ENCODE measurements at regions not wholly inside any gene's neighbourhood (a gene's known extent, or its start where the extent isn't known, plus 50 kb on each side); places are given as distances from the start of the nearest gene placed in this dataset.
"Not testable (repeated sequence)": the region's sequence is repeated elsewhere in the genome, so short reads cannot be mapped to it uniquely, and the experiment has no call there.

DNA sequence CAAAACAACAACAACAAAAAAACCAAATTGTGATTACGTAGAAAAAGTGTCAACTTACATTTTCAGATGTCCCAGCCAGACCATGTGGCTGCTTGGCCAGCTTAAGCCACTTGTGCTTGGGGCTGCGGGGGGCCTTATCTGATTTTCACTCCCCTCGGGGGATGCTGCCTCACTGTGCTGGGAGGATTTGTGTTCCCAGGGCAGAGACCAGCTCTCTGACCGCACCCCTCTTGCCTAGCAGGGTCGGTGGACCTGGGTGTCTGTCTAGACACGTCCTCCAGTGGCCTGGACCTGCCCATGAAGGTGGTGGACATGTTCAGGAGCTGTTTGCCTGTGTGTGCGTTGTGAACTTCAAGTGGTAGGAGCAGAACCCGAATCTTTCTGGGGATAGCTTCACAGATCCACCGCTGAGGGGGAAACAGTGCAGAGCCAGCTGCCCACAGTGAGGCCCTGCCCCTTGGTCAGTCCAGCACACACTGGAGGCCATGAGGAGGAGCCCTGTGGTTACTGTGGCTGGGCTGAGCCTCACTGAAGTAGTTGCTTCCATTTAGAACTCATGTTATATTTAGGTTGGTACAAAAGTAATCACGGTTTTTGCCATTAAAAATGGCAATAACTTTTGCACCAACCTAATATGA, 173.9 kb downstream of the ADRA2C start:
- H3K27me3 ChIP-seq (ENCODE audit: control insufficient read depth, extremely low read depth, insufficient read depth, low read length); dilution Hi-C loops (cut with MboI; ENCODE audit: extremely low pct_ligation_motif_present, low sequenced_read_pairs); FAIRE-seq; H3K79me2 ChIP-seq (ENCODE audit: control insufficient read depth, insufficient read depth, low read length); H3K4me2 ChIP-seq (ENCODE audit: control insufficient read depth, extremely low read depth, insufficient read depth, low read depth, low read length); H3K4me3 ChIP-seq (ENCODE audit: control insufficient read depth in 2 of 3, extremely low read depth in 1 of 3, insufficient read depth in 2 of 3, low read depth in 1 of 3, low read length in 3 of 3); H3K9me3 ChIP-seq (ENCODE audit: control insufficient read depth, low read depth, low read length); H2AFZ ChIP-seq (ENCODE audit: control insufficient read depth, low read length); H3K36me3 ChIP-seq (ENCODE audit: control insufficient read depth in 2 of 2, extremely low read depth in 1 of 2, insufficient read depth in 2 of 2, low read length in 2 of 2); H3K4me1 ChIP-seq (ENCODE audit: control insufficient read depth, extremely low read depth, insufficient read depth, low read length); DNase-seq (ENCODE audit: low read depth, low spot score); H4K20me1 ChIP-seq (ENCODE audit: control insufficient read depth, extremely low read depth, insufficient read depth, low read length); H3K27ac ChIP-seq (ENCODE audit: control insufficient read depth, insufficient read depth, low read length); H3K9ac ChIP-seq (ENCODE audit: control insufficient read depth, extremely low read depth, insufficient read depth, low read length); H3K9me1 ChIP-seq (ENCODE audit: control insufficient read depth, extremely low read depth, insufficient read depth, low read length): not testable (repeated sequence)

DNA sequence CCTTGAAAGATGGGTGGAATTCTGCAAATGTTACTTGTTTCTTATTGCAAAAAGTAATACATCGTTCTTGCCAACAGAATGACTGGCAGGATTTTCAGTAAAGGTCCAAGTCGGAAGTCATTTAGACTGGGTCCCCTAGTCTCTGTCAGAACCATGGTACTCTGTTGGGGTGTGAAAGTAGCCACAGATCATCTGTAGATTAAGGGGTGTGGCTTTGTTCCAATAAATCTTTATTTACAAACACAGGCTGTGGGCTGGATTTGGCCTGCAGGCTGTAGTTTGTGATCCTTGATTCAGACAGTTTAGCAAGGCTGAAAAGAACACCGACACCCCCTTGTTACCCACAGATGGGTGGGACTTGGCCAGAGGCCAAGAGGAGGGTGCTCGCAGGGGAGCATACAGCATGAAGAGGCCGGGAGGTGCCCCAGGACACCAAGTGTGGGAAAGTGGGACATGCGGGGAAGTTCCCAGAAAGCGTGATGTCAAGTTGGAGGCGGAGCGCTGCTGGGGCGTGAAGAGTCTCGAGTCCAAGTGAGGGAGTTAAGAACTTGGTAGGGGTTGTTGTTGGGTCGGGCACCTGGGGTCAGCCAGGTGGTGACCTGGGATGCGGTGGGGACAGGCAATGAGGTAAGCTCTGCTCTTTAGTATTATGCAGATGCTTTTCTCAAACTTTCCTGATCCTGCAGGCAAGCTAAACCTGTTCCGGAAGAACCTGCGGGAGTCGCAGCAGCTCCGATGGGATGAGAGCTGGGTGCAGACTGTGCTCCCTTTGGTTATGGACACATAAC, 175.7 kb downstream of the ADRA2C start:
- H3K27me3 ChIP-seq (ENCODE audit: control insufficient read depth, extremely low read depth, insufficient read depth, low read length); H3K4me3 ChIP-seq (ENCODE audit: control insufficient read depth in 2 of 3, extremely low read depth in 1 of 3, insufficient read depth in 2 of 3, low read depth in 1 of 3, low read length in 3 of 3); H2AFZ ChIP-seq (ENCODE audit: control insufficient read depth, low read length); H4K20me1 ChIP-seq (ENCODE audit: control insufficient read depth, extremely low read depth, insufficient read depth, low read length); H3K9ac ChIP-seq (ENCODE audit: control insufficient read depth, extremely low read depth, insufficient read depth, low read length); H3K36me3 ChIP-seq (ENCODE audit: control insufficient read depth in 2 of 2, extremely low read depth in 1 of 2, insufficient read depth in 2 of 2, low read length in 2 of 2); H3K4me2 ChIP-seq (ENCODE audit: control insufficient read depth, extremely low read depth, insufficient read depth, low read depth, low read length); H3K9me3 ChIP-seq (ENCODE audit: control insufficient read depth, low read depth, low read length); H3K79me2 ChIP-seq (ENCODE audit: control insufficient read depth, insufficient read depth, low read length); H3K9me1 ChIP-seq (ENCODE audit: control insufficient read depth, extremely low read depth, insufficient read depth, low read length); dilution Hi-C loops (cut with MboI; ENCODE audit: extremely low pct_ligation_motif_present, low sequenced_read_pairs); DNase-seq (ENCODE audit: low read depth, low spot score); H3K4me1 ChIP-seq (ENCODE audit: control insufficient read depth, extremely low read depth, insufficient read depth, low read length); H3K27ac ChIP-seq (ENCODE audit: control insufficient read depth, insufficient read depth, low read length); FAIRE-seq: not testable (repeated sequence)

DNA sequence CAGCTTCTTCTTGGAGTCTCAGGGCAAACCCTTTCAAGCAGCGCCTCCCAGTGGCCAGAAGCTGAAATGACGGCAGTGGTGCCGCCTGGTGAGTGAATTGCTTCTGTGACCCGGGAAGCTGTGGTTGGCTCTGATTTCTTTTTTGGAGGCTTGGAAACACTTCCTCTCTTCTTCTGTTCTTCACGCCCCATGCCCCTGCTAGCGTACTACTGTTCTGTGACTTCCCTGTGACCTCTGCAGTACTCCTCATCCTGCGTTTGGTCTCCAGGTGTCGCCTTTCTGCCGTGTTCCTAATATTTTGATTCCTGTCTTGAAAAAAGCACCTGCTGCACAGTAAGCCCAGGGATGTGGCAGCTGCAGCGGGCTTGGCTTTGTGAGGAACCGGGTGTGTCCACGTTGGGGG, 176.4 kb downstream of the ADRA2C start:
- H3K27me3 ChIP-seq (ENCODE audit: control insufficient read depth, extremely low read depth, insufficient read depth, low read length); H3K9ac ChIP-seq (ENCODE audit: control insufficient read depth, extremely low read depth, insufficient read depth, low read length); H3K79me2 ChIP-seq (ENCODE audit: control insufficient read depth, insufficient read depth, low read length); H3K4me2 ChIP-seq (ENCODE audit: control insufficient read depth, extremely low read depth, insufficient read depth, low read depth, low read length); H3K36me3 ChIP-seq (ENCODE audit: control insufficient read depth in 2 of 2, extremely low read depth in 1 of 2, insufficient read depth in 2 of 2, low read length in 2 of 2); FAIRE-seq; DNase-seq (ENCODE audit: low read depth, low spot score); dilution Hi-C loops (cut with MboI; ENCODE audit: extremely low pct_ligation_motif_present, low sequenced_read_pairs); H3K4me1 ChIP-seq (ENCODE audit: control insufficient read depth, extremely low read depth, insufficient read depth, low read length); H3K27ac ChIP-seq (ENCODE audit: control insufficient read depth, insufficient read depth, low read length); H3K9me1 ChIP-seq (ENCODE audit: control insufficient read depth, extremely low read depth, insufficient read depth, low read length); H3K4me3 ChIP-seq (ENCODE audit: control insufficient read depth in 2 of 3, extremely low read depth in 1 of 3, insufficient read depth in 2 of 3, low read depth in 1 of 3, low read length in 3 of 3); H4K20me1 ChIP-seq (ENCODE audit: control insufficient read depth, extremely low read depth, insufficient read depth, low read length); H3K9me3 ChIP-seq (ENCODE audit: control insufficient read depth, low read depth, low read length); H2AFZ ChIP-seq (ENCODE audit: control insufficient read depth, low read length): not testable (repeated sequence)
- TF ChIP-seq, protein P1, sequence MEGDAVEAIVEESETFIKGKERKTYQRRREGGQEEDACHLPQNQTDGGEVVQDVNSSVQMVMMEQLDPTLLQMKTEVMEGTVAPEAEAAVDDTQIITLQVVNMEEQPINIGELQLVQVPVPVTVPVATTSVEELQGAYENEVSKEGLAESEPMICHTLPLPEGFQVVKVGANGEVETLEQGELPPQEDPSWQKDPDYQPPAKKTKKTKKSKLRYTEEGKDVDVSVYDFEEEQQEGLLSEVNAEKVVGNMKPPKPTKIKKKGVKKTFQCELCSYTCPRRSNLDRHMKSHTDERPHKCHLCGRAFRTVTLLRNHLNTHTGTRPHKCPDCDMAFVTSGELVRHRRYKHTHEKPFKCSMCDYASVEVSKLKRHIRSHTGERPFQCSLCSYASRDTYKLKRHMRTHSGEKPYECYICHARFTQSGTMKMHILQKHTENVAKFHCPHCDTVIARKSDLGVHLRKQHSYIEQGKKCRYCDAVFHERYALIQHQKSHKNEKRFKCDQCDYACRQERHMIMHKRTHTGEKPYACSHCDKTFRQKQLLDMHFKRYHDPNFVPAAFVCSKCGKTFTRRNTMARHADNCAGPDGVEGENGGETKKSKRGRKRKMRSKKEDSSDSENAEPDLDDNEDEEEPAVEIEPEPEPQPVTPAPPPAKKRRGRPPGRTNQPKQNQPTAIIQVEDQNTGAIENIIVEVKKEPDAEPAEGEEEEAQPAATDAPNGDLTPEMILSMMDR (optimal IDR thresholded peaks at IDR 0.05 in 1 of 3, IDR thresholded peaks at IDR 0.05 in 1 of 3, conservative IDR thresholded peaks at IDR 0.05 in 1 of 3; ENCODE audit: extremely low read depth in 1 of 3, insufficient read depth in 2 of 3, low read length in 3 of 3) = peak; percentile 12 to 64 (median 42)

DNA sequence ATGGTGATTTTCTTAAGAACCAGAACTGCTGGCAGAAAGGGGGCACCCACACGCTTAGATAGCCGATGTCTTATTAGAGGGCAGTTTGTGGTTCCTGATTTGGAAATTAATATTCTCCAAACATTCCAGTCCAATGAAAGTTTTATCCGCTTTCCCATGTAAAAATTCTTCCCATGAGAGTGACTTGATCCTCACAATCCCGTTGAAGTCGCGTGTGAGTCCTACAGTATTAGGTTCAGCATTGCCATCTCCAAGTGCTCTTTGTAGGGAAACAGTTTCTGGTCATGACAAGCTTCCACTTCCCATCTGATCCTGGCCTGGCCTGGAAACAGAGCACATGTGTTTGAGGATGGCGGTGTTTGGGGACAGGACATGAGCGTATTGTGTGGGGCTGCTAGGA, 176.9 kb downstream of the ADRA2C start:
- H3K4me2 ChIP-seq (ENCODE audit: control insufficient read depth, extremely low read depth, insufficient read depth, low read depth, low read length); H4K20me1 ChIP-seq (ENCODE audit: control insufficient read depth, extremely low read depth, insufficient read depth, low read length); H2AFZ ChIP-seq (ENCODE audit: control insufficient read depth, low read length); H3K79me2 ChIP-seq (ENCODE audit: control insufficient read depth, insufficient read depth, low read length); DNase-seq (ENCODE audit: low read depth, low spot score); H3K36me3 ChIP-seq (ENCODE audit: control insufficient read depth in 2 of 2, extremely low read depth in 1 of 2, insufficient read depth in 2 of 2, low read length in 2 of 2); H3K27ac ChIP-seq (ENCODE audit: control insufficient read depth, insufficient read depth, low read length); H3K4me3 ChIP-seq (ENCODE audit: control insufficient read depth in 2 of 3, extremely low read depth in 1 of 3, insufficient read depth in 2 of 3, low read depth in 1 of 3, low read length in 3 of 3); H3K27me3 ChIP-seq (ENCODE audit: control insufficient read depth, extremely low read depth, insufficient read depth, low read length); dilution Hi-C loops (cut with MboI; ENCODE audit: extremely low pct_ligation_motif_present, low sequenced_read_pairs); H3K9me1 ChIP-seq (ENCODE audit: control insufficient read depth, extremely low read depth, insufficient read depth, low read length); H3K9me3 ChIP-seq (ENCODE audit: control insufficient read depth, low read depth, low read length); FAIRE-seq; H3K4me1 ChIP-seq (ENCODE audit: control insufficient read depth, extremely low read depth, insufficient read depth, low read length); H3K9ac ChIP-seq (ENCODE audit: control insufficient read depth, extremely low read depth, insufficient read depth, low read length): not testable (repeated sequence)
